HG03095 (cell line): ENCODE measurements at regions not wholly inside any gene's neighbourhood (a gene's known extent, or its start where the extent isn't known, plus 50 kb on each side); places are given as distances from the start of the nearest gene placed in this dataset.
"Not testable (repeated sequence)": the region's sequence is repeated elsewhere in the genome, so short reads cannot be mapped to it uniquely, and the experiment has no call there.

ENCODE experiments used
- ATAC-seq: cut with Tn5 transposase; IDR thresholded peaks from one replicate; pipeline ENCODE4 v1.9.1; 2021; ENCODE audit warnings: moderate library complexity; ENCODE audit not compliant: unreplicated experiment

DNA sequence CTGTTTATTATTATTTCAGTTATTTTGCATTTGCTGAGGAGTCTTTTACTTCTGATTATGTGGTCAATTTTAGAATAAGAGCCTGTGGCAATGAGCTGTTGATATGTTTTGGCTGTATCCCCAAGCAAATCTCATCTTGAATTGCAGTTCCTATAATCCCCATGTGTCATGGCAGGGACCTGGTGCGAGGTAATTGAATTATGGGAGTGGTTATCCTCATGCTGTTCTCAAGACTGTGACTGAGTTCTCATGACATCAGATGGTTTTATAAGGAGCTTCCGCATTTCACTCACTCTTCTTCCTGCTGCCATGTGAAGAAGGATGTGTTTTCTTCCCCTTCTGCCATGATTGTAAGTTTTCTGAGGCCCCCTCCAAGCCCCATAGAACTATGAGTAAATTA is 114.9 kb upstream of the SLCO6A1 start:
- no peak for ATAC-seq

GRCh38 chr5:102617191-102618187 is 118.7 kb upstream of the SLCO6A1 start:
- no peak for ATAC-seq

- ATAC-seq, result no peak
Observed at GRCh38 chr5:102622262-102622661, 123.5 kb upstream of the SLCO6A1 start.

GRCh38 chr5:102623329-102624065 is 124.7 kb upstream of the SLCO6A1 start:
- no peak for ATAC-seq

GRCh38 chr5:102624405-102624804 is 125.6 kb upstream of the SLCO6A1 start:
- ATAC-seq, result no peak

- no peak for ATAC-seq
Observed at GRCh38 chr5:102625468-102625867, 126.7 kb upstream of the SLCO6A1 start.

DNA sequence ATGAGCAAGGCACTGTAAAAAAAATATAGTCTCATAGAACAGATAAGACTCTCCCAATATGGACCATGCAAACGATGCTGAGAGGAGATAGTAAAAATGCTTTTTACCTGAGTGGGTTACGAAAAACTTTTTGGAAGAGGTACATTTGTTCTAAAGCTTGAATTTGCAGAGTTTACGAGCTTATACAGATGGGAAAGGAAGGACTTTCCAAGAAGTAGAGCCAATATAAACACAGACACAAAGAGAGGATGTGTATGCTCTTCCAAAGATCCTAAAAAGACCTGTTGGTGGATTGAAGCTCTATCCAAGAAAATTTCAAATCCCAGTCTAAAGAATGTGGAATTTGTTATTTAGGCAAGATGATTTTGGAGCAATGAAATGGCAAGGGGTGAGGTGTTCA is 127.1 kb upstream of the SLCO6A1 start:
- ATAC-seq, result no peak

GRCh38 chr5:102627315-102627714 is 127.8 kb upstream of the PAM start:
- no peak for ATAC-seq

DNA sequence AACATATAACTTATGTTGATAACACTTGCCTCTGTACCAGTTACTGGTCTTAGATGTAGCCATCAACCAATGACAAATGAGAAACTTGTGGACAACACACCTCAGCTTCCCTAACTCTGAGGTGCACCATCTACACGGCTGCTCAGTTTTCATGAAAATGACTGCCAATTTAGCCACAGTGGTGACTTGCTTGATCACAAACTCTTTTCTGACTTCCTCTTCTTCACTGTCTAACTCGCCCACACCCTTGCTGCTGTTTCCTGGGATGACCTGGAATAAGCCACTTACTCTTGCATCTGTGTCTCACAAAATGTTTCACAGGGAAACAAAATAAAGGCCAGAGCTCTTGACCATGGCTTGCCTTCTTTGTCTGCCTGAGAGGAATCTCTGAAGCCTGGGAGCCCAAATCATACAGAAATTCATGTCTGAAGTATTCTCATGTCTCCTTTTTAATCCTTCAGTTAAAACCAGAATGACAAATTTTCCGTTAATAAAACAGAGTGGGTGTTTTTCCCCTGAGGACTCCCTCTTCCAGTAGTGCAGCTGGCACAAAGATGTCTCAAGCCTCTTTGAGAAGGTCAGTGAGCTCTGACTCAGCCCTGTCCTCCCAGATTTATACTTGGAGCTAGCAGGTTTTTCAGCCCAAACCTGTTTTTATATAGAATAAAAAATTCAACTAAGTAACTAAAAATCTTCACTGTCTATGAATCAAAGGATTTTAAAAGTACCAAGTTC is 126.5 kb upstream of the PAM start:
- no peak for ATAC-seq

DNA sequence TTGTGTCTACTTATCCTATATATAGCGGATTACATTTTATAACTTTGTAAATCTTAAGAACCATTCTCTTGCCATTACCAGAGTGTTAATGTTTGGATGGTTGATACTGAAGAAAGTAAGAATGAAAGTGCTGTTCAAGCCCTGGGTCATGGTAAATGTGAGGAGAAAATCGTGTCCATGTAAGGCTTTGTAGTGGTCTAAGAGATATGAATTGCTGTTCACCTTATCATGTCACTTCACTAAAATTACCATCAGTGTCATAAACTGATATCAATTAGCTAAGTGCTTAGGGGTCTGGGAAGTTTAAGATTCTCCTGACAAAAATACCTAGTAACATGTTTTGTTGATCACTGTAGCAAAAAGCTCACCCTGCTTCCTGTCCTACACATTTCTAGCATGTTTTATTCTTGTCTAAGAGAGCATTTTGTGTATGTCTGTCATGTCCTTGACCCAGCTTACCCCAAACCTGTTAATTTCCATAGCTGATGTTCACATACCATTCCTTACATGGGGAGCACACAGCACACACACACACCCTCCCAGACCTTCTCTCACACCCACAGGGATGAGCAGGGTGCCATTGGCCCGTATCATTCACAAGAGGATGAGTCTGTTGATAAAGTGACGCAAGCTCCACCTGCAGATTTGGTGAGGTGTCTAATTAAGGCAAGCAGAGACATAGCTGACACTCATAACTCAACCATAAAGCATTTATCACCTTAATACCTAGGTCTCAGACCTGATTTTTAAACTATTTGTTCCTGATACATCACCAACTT is 125.1 kb upstream of the PAM start:
- ATAC-seq, result no peak

GRCh38 chr5:102635399-102635798 is 119.7 kb upstream of the PAM start:
- not testable (repeated sequence) for ATAC-seq

- no peak for ATAC-seq
Observed at GRCh38 chr5:102638316-102638715, 116.8 kb upstream of the PAM start.

DNA sequence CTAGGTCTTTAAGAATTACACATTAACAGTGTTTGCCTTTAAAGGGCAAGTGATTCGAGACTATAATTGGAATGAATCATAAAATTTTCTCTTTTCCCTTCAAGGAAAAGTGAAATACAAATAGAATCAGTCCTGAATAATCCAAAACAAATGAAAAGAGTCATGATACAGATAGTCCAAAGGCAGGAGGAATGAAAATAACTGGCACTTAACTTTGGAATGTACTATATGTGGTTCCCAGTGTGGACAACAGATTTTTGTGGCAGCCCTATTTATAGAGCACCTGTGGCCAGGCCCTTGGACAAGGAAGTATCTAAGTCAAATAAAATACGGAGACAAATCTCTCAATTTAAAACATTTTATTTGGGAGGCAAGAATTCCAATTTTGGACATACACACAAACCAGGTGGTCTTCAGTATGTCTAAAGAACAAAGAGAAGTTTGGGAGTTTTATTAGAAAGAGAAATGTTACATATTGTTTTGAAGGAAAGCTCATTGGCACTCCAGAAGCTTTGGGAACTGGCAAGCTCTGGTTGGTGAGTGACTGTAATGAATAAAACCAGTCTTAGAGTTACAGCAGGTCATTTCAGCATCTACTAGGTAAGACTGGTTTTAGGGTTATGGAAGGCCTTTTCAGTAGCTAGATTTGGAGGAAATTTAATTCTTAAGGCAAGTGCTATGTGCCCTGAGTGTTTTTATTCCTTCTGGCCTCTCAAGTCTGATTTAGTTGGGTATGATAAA is 116.0 kb upstream of the PAM start:
- ATAC-seq, result no peak

DNA sequence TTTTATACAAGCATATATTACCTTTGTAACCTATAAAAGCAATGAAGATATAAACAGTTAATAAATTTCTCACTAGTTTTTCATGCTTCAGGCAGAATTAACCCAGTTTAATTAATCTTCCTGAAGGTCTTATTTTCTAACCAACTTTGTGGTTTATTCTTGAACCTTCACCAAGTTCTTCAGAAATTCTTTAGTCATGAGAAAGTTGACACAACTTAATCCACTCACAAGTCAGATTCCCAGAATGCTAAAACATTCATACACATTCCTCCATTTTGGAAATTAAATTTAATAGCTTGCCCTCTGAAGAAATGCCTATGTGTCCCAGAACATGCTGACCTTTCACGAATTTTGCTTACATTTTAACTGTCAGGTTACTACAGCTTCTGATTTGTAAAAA is 105.4 kb upstream of the PAM start:
- ATAC-seq, result no peak

- no peak for ATAC-seq
Observed at GRCh38 chr5:102651466-102651865, 103.6 kb upstream of the PAM start.

- no peak for ATAC-seq
Observed at GRCh38 chr5:102654559-102655349, 100.4 kb upstream of the PAM start.

GRCh38 chr5:102659151-102659550 is 96.0 kb upstream of the PAM start:
- ATAC-seq, result no peak

DNA sequence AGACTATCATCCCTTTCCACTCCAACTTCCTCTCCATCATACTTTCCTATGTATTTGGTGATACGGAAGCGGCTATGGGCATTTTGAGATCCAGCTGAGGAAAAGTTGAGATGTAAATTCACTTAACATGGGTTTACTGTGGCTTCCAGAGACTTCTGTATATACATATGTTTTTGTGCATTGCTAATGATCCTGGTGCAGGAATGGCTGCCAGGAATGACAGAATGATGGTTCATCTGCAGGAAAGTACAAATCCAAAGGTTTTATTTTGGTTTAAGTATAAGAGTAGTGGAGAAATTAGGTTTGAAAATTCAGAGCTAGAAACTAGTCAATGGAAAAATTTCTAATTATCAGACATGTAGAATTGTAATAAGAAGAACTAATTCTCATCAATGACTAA is 95.0 kb upstream of the PAM start:
- ATAC-seq, result no peak
